Stimulated activated CD4-positive, alpha-beta T cell treated with anti-CD3 and anti-CD28 coated beads, Interleukin-12 subunit alpha, Interleukin-12 subunit beta, amount 100 ng/mL, for 4 hours (primary cell): ENCODE measurements at regions not wholly inside any gene's neighbourhood (a gene's known extent, or its start where the extent isn't known, plus 50 kb on each side); places are given as distances from the start of the nearest gene placed in this dataset.
"Not testable (repeated sequence)": the region's sequence is repeated elsewhere in the genome, so short reads cannot be mapped to it uniquely, and the experiment has no call there.

ENCODE experiments used
- DNase-seq: peaks from one replicate; pipeline ENCODE4 v3.0.0-alpha.2; 2020

DNA sequence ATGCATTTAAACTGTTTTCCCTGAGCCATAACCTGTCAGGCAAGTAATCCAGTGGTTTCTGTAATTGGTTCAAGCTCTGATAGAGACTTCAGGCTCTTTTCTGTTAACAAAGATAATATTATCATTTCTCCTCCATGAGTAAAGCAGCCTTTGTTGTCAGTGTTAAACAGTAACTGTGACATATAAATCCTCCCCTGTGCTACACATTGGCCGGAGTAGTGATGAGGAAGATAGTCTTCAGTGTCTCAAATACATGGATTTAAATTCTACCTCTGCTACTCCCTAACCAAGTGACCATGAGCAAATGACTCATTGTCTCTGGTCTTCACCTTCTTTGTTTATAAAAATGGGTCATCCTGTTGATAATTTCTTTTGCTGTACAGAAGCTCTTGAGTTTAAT is 615.5 kb upstream of the CHD1 start:
- no peak for DNase-seq

DNA sequence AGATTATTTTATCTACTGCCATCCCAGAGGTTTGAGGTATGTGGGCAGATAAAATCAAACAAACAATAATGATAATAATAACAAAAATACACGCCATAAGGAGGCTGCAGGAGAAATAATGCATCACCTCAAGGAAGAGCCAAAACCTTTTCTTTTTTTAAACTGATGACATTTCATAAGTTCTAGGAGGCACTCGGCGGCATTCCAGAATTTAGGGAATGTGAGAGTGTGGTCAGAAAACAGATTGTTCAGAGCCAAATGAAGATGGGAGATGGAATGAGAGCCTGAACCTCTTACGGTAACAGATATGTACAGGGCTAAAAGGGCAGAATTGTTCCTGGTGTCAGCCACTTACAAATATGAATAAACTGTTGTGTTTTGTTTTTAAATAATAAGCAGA is 615.0 kb upstream of the CHD1 start:
- no peak for DNase-seq

DNA sequence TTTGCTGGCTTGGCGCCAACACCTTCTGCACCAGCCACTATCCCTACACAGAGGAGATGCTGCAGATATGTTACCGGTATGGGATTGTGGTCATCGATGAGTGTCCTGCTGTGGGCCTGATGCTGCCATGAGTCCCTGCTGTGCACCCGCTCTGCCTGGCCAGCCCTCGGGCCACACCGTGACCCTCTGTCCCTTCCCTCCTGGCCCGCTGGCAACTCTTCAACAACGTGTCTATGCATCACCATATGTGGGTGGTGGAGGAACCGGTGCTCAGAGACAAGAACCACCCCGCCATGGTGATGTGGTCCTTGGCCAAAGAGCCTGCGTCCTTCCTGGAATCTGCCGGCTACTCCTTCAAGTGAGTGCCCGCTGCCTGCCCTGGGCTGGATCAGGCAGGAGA is 605.4 kb upstream of the CHD1 start:
- not testable (repeated sequence) for DNase-seq

DNA sequence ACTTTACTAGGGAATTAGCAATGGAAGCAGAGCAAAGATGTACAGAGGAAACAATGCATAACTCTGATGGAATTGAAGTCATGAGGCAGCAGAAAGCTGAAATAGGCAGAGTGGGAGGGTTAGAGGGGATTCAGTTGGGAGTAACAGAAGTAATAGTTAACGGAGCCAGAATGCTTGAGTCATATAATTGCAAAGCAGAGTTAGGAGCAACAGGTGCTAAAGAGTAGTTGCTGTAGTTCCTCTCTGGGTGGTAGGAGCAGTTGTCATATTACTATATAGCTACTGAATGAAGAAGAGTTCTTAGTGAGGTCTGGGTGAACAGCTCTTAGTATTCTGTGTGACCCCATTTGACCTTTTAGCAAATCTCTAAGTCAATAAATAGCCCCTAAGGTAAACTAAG is 592.9 kb upstream of the CHD1 start:
- DNase-seq: not testable (repeated sequence)

DNA sequence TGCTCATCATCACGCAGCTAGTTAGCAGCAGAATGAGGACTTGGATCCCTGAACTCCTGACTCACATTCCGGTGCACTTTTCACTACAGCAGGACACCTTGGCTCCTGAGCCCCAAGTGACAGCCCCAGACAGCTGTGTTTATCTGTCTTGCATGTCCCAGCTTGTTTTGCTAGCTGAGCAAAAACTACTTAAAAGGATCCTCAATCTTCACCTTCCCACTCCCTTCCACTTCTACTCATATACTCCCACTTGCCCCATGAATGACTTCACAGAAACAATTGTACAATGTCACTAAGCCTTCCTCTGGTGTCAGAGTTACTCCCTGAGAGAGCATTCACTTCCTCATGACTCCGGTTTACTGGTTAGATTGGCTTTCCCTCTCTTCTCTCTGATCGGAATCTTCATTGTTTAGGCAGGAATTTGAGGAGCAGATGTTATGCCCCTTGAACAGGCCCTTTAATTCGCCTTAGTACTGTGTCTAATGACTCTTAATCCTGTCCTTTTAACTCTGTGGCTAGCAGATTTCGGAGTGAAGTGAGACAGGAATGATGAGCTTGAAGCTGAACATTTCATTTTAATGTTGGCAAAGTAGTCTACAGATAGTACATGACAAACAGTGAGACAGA is 587.2 kb upstream of the CHD1 start:
- DNase-seq: not testable (repeated sequence)

DNA sequence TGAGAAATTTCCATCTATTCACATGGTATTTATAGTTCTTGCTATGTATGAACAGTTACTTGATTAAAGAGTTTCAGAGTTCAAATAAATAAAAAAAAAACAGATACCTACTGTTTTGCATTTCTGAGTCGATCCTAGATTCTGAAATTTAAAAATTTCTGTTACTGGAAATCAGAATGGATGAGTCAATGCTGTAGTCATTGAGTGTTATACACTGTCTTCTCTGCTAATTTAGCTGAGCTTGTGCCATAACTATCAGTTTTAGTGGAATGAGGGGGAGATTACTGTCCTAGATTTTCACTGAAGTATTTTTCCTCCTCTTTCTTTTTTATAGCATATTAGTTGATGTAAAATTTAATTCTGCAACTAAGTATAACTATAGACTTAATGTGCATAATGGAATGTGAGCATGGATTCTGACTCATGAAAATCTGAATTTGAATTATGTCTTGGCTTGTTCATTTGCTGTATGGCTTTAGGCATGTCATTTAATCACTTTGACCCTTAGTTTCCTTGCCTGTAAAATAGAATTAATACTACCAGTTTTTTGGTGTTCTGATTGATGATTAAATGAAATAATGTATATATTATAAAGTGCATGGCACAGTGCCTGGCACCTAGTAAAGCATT is 581.5 kb upstream of the CHD1 start:
- not testable (repeated sequence) for DNase-seq

DNA sequence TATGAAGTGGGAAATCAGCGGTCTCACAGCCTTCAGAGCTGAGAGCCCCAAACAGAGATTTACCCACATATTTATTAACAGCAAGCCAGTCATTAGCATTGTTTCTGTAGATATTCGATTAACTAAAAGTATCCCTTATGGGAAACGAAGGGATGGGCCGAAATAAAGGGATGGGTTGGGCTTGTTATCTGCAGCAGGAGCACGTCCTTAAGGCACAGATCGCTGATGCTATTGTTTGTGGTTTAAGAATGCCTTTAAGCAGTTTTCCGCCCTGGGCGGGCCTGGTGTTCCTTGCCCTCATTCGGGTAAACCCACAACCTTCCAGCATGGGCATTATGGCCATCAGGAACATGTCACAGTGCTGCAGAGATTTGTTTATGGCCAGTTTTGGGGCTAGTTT is 580.3 kb upstream of the CHD1 start:
- DNase-seq: not testable (repeated sequence)

DNA sequence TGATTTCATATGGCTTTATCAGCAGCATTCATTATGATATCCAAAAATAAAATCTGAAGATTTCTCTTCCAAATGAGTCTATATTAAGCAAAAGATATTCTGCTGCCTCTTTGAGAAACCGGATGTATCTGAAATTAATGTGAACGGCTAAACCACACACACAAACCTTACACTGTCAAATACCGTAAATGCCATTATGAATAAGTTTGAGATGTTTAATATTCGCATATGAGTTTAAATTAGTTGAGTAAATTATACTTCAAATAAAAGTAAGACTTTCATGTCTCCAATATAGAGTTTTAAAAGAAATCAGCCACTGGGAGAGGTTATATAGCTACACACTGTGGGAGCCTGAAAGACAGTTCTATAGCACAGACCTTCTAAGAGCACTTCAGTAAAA is 566.6 kb upstream of the CHD1 start:
- not testable (repeated sequence) for DNase-seq

DNA sequence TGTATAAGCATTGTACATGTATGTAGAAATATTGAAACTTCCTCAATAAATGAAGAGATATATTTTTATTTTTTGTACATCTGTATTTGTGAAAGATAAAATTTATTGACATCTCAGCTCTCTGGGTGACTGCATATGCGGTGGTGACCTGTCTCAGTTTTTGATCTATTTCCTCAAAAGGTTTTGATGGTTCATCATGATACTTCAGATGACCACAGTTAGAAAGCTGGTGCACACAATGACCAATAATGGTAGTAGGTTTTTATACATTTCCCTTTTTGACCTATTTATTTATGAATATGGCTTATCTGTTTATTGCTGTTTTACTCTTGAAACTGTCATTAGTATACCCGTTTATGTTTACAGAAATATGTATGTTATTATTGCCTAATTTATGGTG is 549.6 kb upstream of the CHD1 start:
- not testable (repeated sequence) for DNase-seq

DNA sequence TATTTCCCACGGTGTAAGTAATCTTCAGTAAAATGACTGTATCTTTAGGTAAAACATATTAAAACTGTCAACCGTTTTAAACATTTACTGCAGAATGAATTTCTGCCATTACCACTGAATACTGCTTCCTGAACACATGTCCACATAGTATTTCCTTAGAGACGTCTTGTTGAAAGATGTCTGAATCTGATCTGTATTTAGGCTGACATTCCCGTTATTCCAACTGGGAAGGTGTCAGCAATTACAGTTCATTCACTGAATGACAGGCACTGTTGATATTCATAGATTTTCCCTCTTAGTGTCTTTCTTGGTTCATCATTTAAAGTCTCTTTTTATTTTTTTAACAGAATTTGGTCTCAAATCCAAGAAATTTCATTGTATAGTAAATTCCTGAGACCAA is 544.5 kb upstream of the CHD1 start:
- DNase-seq: not testable (repeated sequence)

DNA sequence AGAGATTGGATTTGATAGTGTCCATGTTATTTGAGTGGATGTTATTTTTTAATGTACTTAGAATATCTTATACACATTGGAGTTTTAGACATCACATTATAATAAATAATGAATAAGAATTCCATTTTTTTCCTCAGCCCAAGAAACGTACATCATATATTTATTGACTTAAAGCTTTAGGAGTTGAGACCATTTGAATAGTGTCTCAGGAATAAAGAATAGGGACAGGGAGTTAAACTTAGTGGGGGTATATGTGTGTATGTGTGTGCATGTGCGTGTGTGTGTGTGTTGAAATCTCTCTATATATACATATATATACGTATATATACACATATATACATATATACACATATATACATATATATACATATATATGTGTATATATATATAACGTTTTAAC is 542.9 kb upstream of the CHD1 start:
- DNase-seq: not testable (repeated sequence)

DNA sequence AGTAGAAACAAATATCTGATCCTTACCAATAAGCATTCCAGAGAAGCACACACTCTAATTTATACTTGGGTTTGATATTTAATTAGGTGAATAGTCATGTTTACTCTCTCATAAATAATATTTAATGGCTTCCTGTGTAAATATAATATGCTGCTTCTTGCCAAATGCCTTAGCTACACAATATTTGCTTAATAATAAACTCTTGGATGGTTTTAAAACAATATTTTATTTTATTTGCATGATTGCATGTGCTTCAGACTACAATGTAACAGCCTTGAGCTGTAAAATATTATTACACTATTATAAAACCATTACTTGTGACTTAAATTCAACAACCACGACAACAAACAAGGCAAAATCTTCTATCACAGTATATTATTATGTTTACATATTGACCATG is 542.4 kb upstream of the CHD1 start:
- DNase-seq: not testable (repeated sequence)

DNA sequence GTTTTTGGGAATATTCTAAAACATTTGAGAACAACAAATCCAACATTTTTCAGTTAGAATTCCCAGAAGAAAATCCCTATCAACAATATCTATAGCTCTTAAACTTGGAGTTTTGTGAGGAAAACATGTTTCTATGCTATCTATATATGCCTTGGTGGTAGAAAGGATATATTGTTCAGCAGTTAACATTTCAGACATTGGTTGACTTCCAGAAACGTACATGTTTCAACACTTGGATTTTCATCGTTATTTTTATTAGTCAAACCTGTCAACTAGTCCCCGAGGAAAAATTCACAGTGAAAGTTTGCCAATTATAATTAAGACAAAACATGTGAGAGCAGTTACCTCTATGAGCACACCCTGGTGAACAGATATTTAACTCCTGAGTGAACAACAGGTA is 541.8 kb upstream of the CHD1 start:
- not testable (repeated sequence) for DNase-seq

DNA sequence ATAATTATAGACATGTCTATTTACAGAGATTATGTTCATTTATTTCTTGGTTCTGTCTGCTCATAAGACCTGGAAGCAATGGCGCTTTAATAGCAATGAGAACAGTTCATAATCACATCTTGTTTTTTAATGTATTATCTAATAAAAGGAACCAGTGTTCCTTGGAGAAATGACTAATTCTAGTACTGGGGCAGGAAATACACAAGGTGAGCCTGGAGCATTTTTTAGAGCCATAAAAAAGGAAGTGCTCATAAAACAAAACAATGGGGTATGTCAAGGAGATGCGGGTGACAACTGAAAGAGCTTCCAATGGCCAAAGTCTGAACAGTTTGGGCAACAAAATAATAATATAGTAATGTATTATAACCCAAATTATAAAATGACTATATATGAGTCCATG is 531.9 kb upstream of the CHD1 start:
- DNase-seq: no peak

DNA sequence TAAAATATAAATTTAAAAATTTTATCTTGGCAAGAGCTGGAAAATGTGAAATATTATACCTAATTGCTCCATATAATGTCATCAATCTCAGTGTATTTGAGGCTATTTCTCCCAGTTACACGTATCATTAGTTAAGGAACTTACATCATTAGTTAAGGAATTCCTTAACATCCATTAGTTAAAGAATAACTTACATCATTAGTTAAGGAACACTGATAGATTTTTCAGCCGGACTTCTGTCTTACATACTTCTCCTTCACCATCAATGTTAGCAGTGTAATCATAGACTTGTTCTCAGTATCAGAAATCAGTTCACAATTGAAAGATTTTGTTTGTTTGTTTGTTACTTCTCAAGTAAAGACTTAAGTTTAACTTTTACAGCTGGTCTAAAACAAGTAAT is 524.4 kb upstream of the CHD1 start:
- DNase-seq: no peak

DNA sequence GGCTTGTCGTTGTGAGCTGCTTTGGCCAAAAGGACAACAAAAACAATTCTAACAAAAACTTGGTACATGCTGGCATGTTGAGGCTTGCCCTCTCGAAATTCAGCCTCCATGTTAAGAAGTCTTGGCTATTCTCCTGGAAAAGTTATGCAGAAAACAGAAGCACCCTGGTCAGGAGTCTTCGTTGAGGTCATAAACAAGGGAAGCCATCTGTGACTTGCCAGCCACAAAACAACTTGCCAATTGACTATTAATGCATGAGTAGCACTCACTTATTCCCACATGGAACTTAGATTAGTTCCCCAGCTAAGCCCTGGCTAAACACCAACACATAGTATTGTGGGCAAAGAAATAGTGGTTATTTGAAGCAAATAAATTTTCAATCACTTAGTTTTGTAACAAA is 521.0 kb upstream of the CHD1 start:
- no peak for DNase-seq

DNA sequence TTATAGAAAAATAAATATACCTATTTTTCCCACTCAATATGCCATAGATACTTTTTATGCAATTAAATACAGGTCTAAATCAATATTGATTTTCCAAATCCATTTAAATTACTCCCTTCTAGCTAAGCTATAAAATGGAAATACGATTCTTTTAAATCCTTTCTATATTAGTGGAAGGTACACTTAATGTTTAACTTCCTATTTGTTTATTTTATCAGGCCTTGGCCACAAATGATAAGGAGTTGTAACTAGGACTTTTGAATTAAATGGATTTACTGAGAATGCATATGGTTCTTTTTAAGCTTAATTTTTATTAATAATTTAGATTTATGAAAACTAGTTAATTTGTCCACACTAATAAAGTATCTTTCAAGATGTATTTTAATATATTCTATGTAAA is 517.0 kb upstream of the CHD1 start:
- no peak for DNase-seq

DNA sequence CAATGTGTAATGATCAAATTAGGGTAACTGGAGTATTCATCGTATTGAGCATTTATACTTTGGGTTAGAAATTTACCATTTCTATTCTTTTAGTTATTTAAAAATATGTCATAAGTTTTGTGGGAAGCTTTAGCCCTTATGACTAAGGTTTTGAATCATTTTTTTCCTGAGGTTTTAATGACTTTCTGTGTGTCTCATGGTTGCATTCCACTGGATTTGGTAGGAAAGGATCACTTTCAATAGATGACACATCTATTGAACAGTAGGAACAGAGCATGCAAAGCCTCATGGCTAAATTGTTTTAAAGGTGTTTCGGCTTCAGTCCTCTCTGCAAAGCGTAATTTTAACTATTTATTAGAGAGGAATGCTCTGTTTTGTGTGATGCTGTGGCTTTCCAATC is 512.4 kb upstream of the CHD1 start:
- DNase-seq: no peak

DNA sequence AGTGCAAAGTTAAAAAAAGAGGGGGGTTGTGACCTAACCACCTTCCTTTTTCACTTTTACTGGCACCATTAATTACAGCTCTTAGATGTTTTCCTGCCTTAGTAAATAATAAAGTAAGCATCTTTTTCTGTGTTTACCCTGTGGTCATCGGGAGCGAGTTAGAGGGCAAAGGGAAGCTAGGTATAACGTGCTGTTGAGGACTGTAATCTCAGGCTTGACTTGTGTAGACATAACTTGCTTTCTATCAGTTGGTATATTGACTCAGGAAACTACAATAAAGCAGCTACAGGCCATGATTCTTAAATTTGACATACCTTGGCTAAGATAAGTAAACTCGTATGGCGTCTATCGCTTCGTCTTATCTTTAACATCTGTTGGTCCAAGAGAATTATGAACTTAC is 509.8 kb upstream of the CHD1 start:
- DNase-seq: no peak

DNA sequence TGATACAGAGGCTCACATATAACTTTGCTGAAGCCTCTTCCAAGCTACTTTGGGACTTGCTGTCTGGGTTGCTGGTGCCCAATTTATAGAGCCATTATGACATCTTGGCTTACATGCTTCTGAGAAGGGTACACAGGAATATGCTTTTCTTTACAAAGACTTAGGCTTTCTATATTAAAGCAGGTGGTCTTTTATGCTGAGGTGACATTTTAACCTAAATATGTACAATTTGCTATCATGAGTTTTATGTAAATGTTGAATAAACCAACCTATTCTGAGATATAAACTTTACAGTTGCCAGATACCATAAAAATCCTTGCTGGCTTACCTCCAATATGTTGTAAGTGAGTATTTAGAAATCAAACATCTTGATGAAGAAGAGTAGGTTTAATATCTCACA is 509.2 kb upstream of the CHD1 start:
- no peak for DNase-seq

DNA sequence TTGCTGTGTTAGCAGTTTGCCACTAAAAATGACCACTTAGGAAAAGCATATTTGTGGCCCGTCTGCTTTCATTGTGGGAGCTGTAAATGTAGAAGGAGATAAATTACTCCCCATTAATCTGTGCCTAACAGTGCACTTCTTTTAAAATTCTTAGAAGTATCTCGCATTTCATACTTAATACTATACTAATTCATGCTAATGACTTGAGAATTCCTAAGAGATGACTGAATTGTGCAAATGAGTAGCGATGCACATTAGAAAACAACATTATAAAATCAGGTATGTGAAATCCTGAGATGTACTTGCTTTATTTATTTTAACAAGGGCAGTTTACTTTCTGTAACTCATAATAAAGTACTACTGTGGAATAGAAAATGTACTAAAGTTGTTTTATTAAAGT is 494.6 kb upstream of the CHD1 start:
- not testable (repeated sequence) for DNase-seq

DNA sequence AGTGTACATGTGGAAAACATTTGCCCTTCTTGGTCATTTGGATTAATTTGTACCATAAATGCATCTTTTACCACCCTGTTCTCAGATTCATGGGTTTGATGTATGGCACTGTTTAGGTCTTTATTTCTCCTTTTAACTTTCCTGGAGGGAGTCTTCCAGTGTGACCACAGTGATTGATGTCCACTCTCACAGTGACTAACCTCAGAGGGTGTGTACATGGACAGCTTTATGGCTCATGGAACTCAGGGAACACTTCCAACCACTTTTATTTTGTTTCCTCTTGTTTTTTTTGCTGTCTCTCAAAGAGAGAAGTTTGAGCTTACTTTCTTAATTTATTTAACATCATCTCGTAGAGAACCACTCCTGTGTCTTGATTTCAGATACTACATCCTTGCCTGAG is 489.8 kb upstream of the CHD1 start:
- not testable (repeated sequence) for DNase-seq

DNA sequence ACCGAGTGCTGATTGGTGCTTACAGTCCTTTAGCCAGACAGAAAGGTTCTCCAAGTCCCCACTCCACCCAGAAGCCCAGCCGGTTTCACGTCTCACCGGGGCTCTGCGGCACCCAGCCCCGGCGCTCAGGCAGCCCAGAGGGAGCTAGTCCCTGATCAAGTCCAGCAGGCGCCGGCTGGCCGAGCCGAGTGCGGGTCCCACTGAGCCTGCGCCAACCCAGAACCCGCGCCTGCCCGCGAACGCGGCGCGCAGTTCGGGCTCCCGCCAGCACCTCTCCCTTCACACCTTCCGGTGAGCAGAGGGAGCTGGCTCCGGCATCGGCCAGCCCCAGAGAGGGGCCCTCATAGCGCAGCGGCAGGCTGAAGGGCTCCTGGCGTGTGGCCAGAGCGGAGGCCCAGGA is 481.6 kb upstream of the CHD1 start:
- not testable (repeated sequence) for DNase-seq

DNA sequence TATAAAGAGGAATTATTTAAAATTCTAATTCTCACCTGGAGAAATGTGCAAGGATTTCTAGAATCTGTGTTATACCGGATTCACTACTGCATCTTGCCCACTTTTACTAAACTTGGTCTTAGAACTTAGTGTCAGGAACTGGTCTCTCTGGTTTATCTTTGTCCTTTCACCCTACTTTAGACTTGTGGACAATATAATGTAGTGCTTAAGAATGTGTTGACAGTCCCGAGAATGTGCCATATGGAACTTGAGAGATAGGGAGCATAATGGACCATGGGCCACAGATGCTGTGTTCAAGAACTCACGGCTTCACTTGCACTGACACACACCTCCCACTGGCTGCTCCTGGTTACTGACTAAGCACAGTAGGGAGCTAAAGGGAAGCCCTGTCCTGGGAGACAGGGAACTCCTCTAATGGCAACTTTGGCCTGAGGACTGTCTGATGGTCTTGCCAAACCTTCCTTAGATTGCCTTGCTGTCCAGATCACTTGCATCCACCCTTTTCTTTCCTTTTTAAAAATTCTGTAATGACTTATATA is 476.0 kb upstream of the CHD1 start:
- not testable (repeated sequence) for DNase-seq

DNA sequence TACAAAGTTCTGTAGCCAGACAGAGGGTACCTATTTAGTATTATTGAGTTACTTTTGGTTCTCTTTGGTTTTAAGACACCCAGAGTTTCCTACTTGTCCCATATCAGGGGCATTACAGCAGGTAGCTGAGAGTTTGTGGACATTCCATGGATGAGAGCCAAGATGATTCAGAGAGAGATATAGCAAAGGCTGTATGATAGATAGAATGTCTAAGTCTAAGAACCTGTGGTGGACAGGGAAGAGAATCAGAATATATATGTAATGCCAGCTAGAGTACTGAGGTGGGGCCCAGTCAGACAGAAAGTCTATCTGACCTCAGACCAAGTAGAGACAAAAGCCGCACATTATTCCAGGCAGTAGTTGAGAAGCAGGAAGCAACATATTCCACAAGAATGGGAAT is 471.8 kb upstream of the CHD1 start:
- DNase-seq: not testable (repeated sequence)
